NOMO-1 treated with dmso at 0.1 percent for 144 hours (cell line): ENCODE measurements at regions not wholly inside any gene's neighbourhood (a gene's known extent, or its start where the extent isn't known, plus 50 kb on each side); places are given as distances from the start of the nearest gene placed in this dataset.
"Not testable (repeated sequence)": the region's sequence is repeated elsewhere in the genome, so short reads cannot be mapped to it uniquely, and the experiment has no call there.

ENCODE experiments used
- DNase-seq: peaks from one replicate; lab custom pipeline; 2025; ENCODE audit not compliant: unreplicated experiment; lab: John Stamatoyannopoulos, UW

- DNase-seq, result no peak
Measured at GRCh38 chr5:124200381-124200780, 546.1 kb downstream of the ZNF608 start.

GRCh38 chr5:124199893-124200292 is 546.5 kb downstream of the ZNF608 start:
- DNase-seq, result no peak

- no peak for DNase-seq
Measured at GRCh38 chr5:124195411-124195810, 551.0 kb downstream of the ZNF608 start.

GRCh38 chr5:124194282-124194681 is 552.2 kb downstream of the ZNF608 start:
- no peak for DNase-seq

GRCh38 chr5:124193371-124193789 is 553.1 kb downstream of the ZNF608 start:
- DNase-seq, result no peak

GRCh38 chr5:124192716-124193115 is 553.7 kb downstream of the ZNF608 start:
- DNase-seq, result no peak

- DNase-seq, result no peak
Measured at GRCh38 chr5:124185716-124186115, 560.7 kb downstream of the ZNF608 start.

GRCh38 chr5:124182133-124182532 is 564.3 kb downstream of the ZNF608 start:
- DNase-seq, result no peak

- DNase-seq, result no peak
Measured at GRCh38 chr5:124180875-124181461, 565.5 kb downstream of the ZNF608 start.

GRCh38 chr5:124180299-124180874 is 566.1 kb downstream of the ZNF608 start:
- DNase-seq, result no peak

GRCh38 chr5:124179819-124180218 is 566.6 kb downstream of the ZNF608 start:
- DNase-seq, result no peak

- no peak for DNase-seq
Measured at GRCh38 chr5:124178050-124178449, 568.4 kb downstream of the ZNF608 start.

GRCh38 chr5:124176692-124177091 is 569.7 kb downstream of the ZNF608 start:
- DNase-seq, result no peak

- no peak for DNase-seq
Measured at GRCh38 chr5:124173386-124173785, 573.1 kb downstream of the ZNF608 start.

GRCh38 chr5:124172389-124173003 is 573.9 kb downstream of the ZNF608 start:
- DNase-seq, result no peak

- DNase-seq, result not testable (repeated sequence)
Measured at GRCh38 chr5:124168093-124168492, 578.3 kb downstream of the ZNF608 start.

GRCh38 chr5:124162767-124163532 is 583.5 kb downstream of the ZNF608 start:
- DNase-seq, result no peak

GRCh38 chr5:124161266-124161665 is 585.2 kb downstream of the ZNF608 start:
- no peak for DNase-seq

- no peak for DNase-seq
Measured at GRCh38 chr5:124160265-124160664, 586.2 kb downstream of the ZNF608 start.

GRCh38 chr5:124157320-124157719 is 589.1 kb downstream of the ZNF608 start:
- DNase-seq, result no peak

- DNase-seq, result no peak
Measured at GRCh38 chr5:124156415-124156996, 589.9 kb downstream of the ZNF608 start.

GRCh38 chr5:124154714-124155113 is 591.7 kb downstream of the ZNF608 start:
- no peak for DNase-seq
